ENCODE measurements at regions not wholly inside any gene's neighbourhood (a gene's known extent, or its start where the extent isn't known, plus 50 kb on each side); places are given as distances from the start of the nearest gene placed in this dataset.

DNA sequence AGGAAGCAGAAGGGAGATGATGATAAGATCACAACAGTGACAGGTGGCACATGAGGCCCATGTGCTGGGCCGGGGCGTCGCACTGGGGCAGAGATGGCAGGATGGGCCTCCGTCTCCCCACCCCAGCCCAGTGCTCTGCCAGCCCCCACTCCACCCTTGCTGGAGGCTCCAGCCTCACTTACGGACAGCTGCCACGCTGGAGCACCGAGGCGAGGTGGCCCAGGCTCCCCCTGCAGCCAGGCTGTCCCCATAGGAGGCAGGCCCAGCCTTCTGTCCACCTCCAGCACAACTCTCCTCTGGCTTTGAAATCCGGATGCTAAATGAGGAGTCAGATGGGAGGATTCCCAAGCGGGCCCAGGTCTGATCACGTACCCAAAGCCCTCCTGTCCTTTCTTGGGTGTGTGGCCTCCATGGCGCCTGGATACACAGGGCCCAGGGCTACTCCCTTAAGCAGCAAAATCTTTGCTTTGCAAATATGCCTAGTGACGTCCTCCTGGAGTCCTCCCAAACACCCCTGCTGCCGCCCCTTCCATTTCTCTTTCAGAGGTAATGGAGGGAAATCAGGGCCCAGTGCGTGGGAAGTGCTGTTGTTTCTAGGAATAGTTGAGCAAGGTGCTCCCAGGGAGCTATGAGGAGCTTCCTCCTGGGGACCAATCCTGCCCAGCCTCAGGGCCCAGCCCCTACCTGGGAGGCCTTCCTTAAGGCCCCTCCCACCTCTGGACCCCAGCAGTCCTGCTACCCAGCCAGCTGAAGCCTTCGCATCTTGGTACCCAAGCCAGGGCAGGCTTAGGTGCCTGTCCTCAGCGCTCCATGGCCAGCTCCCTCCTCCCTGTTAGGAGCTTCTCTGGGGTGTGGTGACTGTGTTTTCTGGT lies 170.4 kb upstream of the MYCN start:
- TF ChIP-seq, protein P1, sequence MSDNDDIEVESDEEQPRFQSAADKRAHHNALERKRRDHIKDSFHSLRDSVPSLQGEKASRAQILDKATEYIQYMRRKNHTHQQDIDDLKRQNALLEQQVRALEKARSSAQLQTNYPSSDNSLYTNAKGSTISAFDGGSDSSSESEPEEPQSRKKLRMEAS (IDR thresholded peaks at IDR 0.05) = no peak
- TF ChIP-seq, protein P2, sequence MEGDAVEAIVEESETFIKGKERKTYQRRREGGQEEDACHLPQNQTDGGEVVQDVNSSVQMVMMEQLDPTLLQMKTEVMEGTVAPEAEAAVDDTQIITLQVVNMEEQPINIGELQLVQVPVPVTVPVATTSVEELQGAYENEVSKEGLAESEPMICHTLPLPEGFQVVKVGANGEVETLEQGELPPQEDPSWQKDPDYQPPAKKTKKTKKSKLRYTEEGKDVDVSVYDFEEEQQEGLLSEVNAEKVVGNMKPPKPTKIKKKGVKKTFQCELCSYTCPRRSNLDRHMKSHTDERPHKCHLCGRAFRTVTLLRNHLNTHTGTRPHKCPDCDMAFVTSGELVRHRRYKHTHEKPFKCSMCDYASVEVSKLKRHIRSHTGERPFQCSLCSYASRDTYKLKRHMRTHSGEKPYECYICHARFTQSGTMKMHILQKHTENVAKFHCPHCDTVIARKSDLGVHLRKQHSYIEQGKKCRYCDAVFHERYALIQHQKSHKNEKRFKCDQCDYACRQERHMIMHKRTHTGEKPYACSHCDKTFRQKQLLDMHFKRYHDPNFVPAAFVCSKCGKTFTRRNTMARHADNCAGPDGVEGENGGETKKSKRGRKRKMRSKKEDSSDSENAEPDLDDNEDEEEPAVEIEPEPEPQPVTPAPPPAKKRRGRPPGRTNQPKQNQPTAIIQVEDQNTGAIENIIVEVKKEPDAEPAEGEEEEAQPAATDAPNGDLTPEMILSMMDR (IDR thresholded peaks at IDR 0.05; ENCODE audit: control extremely low read depth in 1 of 3, insufficient read depth in 1 of 3, low read depth in 1 of 3, low read length in 3 of 3) = no peak
- no peak for TF ChIP-seq EZH2 (IDR thresholded peaks at IDR 0.05; ENCODE audit: low read depth, low read length, severe bottlenecking)
